OCI-LY1 (cell line): ENCODE measurements at regions not wholly inside any gene's neighbourhood (a gene's known extent, or its start where the extent isn't known, plus 50 kb on each side); places are given as distances from the start of the nearest gene placed in this dataset.

ENCODE experiments used
- EZH2 ChIP-seq: fragments of 200-600 bp; sonication (generic), shearing (Covaris generic); IDR thresholded peaks from 2 replicates; pipeline ENCODE4 v1.8.0; 2017; ENCODE audit warnings: borderline replicate concordance, mixed run types, mild to moderate bottlenecking, antibody characterized with exemption, low read length, moderate library complexity, mixed read lengths
- TF ChIP-seq, protein P1 (sequence below): fragments of 200-600 bp; sonication (generic), shearing (Covaris generic); IDR thresholded peaks from 2 replicates; pipeline ENCODE4 v1.5.1; 2017; ENCODE audit warnings: mild to moderate bottlenecking, antibody characterized with exemption, low read length, moderate library complexity, mixed read lengths

DNA sequence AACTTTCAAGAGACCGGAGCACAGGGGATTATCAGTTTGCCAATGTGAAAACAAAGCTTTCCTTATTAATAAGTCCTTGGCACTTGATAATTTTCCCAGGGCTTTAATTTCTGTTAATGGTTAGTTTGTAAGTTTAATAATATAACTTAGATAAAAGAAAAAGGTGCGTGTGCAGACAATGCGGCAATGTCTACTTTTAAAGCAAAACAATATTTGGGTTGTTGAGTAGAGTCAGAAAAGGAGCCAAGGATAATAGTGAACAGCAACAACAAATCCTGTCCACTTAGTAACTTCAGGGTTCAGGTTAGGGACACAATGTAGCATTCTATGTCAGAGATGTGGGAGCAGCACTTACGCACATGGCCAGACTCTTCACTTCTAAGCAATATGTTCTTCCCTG lies 469.6 kb upstream of the NFIA start:
- TF ChIP-seq EZH2 = no peak
- TF ChIP-seq, protein P1, sequence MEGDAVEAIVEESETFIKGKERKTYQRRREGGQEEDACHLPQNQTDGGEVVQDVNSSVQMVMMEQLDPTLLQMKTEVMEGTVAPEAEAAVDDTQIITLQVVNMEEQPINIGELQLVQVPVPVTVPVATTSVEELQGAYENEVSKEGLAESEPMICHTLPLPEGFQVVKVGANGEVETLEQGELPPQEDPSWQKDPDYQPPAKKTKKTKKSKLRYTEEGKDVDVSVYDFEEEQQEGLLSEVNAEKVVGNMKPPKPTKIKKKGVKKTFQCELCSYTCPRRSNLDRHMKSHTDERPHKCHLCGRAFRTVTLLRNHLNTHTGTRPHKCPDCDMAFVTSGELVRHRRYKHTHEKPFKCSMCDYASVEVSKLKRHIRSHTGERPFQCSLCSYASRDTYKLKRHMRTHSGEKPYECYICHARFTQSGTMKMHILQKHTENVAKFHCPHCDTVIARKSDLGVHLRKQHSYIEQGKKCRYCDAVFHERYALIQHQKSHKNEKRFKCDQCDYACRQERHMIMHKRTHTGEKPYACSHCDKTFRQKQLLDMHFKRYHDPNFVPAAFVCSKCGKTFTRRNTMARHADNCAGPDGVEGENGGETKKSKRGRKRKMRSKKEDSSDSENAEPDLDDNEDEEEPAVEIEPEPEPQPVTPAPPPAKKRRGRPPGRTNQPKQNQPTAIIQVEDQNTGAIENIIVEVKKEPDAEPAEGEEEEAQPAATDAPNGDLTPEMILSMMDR = no peak
